ENCODE measurements at regions not wholly inside any gene's neighbourhood (a gene's known extent, or its start where the extent isn't known, plus 50 kb on each side); places are given as distances from the start of the nearest gene placed in this dataset.

DNA sequence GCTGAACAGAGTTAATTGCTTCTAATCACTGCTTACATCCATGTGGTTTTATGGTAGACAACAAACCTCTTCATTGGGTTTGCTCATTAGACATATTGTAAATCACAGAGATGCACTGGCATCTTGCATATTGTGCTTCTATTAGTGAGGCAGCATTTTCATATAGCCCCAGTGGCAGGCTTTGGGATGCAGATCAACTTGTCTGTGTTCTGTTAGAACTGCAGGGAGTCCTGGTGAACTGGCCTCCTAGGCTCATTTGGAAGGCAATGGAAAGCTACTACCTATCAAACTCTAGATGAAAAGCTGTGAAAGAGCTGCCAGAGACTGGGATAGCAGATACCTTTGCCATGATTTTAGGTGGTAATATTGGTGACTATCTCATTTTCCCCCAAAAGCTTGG lies 108.8 kb downstream of the NAA11 start:
- TF ChIP-seq CTCF (IDR thresholded peaks at IDR 0.05 in 8 of 11, conservative IDR thresholded peaks at IDR 0.05 in 3 of 11) (no peak), POLR2A (IDR thresholded peaks at IDR 0.05) (no peak)
